ENCODE measurements at regions not wholly inside any gene's neighbourhood (a gene's known extent, or its start where the extent isn't known, plus 50 kb on each side); places are given as distances from the start of the nearest gene placed in this dataset.

- intact Hi-C loops (cut with micrococcal nuclease): no loop called here
- H2AFZ ChIP-seq (ENCODE audit: low read depth, low read length, poor library complexity, severe bottlenecking): no peak overlapping the region
- no TSS peak for BruUV-seq (replicated peaks)
- peaks cover 0 to 10% of the 10 kb centered on the region in 2 experiments; a peak in 1 of 4 replicates for H3K4me1 ChIP-seq (ENCODE audit: control insufficient read depth in 1 of 2, insufficient read depth in 2 of 2, low read length in 2 of 2)
- H3K4me3 ChIP-seq (replicated peaks in 1 of 2; ENCODE audit: low read depth in 1 of 2, low read length in 2 of 2): no peak overlapping the region
- H3K36me3 ChIP-seq (ENCODE audit: control insufficient read depth in 1 of 2, insufficient read depth in 2 of 2, low read length in 2 of 2): no peaks in the 10 kb centered on the region
- POLR2A ChIA-PET: no interaction called here
- no peaks in the 10 kb centered on the region for H3K9me2 ChIP-seq (ENCODE audit: insufficient read depth)
- no peak overlapping the region for H3K9ac ChIP-seq (ENCODE audit: low read length)
- H3K27ac ChIP-seq (ENCODE audit: low read depth, low read length): no peak overlapping the region
- H3K79me2 ChIP-seq (ENCODE audit: insufficient read depth, low read length): no peaks in the 10 kb centered on the region
- CTCF ChIA-PET: interaction anchor here (0.9 to 1.4 kb wide), 2 partner anchors 29 to 54 kb away, joined by 3 to 4 read pairs; no protein-coding TSS in a partner anchor
- H4K20me1 ChIP-seq (ENCODE audit: insufficient read depth): no peaks in the 10 kb centered on the region
- TF ChIP-seq SP1 (IDR thresholded peaks at IDR 0.05; ENCODE audit: low read depth) (no peak), FOSL1 (IDR thresholded peaks at IDR 0.05; ENCODE audit: low read depth) (no peak), CEBPB (IDR thresholded peaks at IDR 0.05; ENCODE audit: low read depth) (no peak), ZBTB33 (IDR thresholded peaks at IDR 0.05; ENCODE audit: extremely low read depth, insufficient replicate concordance, low read length) (no peak), TCF7L2 (IDR thresholded peaks at IDR 0.05; ENCODE audit: borderline replicate concordance, extremely low read depth, insufficient read depth, insufficient read length) (no peak), ATF3 (IDR thresholded peaks at IDR 0.05) (no peak), POLR2A (IDR thresholded peaks at IDR 0.05; ENCODE audit: borderline replicate concordance, extremely low read depth, insufficient read depth, insufficient read length) (no peak), ELF1 (IDR thresholded peaks at IDR 0.05; ENCODE audit: borderline replicate concordance, low read depth) (no peak), CBX3 (IDR thresholded peaks at IDR 0.05; ENCODE audit: low read depth) (no peak), RAD21 (IDR thresholded peaks at IDR 0.05; ENCODE audit: low read depth) (no peak), YY1 (IDR thresholded peaks at IDR 0.05; ENCODE audit: extremely low read depth, insufficient replicate concordance, low read depth, low read length) (no peak), SRF (IDR thresholded peaks at IDR 0.05; ENCODE audit: low read depth) (no peak), SIN3A (IDR thresholded peaks at IDR 0.05; ENCODE audit: low read depth) (no peak), ZNF274 (IDR thresholded peaks at IDR 0.05; ENCODE audit: low read depth, low read length) (no peak)
- TF ChIP-seq, protein P1, sequence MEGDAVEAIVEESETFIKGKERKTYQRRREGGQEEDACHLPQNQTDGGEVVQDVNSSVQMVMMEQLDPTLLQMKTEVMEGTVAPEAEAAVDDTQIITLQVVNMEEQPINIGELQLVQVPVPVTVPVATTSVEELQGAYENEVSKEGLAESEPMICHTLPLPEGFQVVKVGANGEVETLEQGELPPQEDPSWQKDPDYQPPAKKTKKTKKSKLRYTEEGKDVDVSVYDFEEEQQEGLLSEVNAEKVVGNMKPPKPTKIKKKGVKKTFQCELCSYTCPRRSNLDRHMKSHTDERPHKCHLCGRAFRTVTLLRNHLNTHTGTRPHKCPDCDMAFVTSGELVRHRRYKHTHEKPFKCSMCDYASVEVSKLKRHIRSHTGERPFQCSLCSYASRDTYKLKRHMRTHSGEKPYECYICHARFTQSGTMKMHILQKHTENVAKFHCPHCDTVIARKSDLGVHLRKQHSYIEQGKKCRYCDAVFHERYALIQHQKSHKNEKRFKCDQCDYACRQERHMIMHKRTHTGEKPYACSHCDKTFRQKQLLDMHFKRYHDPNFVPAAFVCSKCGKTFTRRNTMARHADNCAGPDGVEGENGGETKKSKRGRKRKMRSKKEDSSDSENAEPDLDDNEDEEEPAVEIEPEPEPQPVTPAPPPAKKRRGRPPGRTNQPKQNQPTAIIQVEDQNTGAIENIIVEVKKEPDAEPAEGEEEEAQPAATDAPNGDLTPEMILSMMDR (IDR thresholded peaks at IDR 0.05 in 2 of 3, conservative IDR thresholded peaks at IDR 0.05 in 1 of 3; ENCODE audit: borderline replicate concordance in 1 of 3, insufficient read depth in 1 of 3, low read depth in 2 of 3, low read length in 2 of 3): no peak
- TF ChIP-seq, protein P2, sequence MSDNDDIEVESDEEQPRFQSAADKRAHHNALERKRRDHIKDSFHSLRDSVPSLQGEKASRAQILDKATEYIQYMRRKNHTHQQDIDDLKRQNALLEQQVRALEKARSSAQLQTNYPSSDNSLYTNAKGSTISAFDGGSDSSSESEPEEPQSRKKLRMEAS (IDR thresholded peaks at IDR 0.05): no peak
- TF ChIP-seq, protein P3, sequence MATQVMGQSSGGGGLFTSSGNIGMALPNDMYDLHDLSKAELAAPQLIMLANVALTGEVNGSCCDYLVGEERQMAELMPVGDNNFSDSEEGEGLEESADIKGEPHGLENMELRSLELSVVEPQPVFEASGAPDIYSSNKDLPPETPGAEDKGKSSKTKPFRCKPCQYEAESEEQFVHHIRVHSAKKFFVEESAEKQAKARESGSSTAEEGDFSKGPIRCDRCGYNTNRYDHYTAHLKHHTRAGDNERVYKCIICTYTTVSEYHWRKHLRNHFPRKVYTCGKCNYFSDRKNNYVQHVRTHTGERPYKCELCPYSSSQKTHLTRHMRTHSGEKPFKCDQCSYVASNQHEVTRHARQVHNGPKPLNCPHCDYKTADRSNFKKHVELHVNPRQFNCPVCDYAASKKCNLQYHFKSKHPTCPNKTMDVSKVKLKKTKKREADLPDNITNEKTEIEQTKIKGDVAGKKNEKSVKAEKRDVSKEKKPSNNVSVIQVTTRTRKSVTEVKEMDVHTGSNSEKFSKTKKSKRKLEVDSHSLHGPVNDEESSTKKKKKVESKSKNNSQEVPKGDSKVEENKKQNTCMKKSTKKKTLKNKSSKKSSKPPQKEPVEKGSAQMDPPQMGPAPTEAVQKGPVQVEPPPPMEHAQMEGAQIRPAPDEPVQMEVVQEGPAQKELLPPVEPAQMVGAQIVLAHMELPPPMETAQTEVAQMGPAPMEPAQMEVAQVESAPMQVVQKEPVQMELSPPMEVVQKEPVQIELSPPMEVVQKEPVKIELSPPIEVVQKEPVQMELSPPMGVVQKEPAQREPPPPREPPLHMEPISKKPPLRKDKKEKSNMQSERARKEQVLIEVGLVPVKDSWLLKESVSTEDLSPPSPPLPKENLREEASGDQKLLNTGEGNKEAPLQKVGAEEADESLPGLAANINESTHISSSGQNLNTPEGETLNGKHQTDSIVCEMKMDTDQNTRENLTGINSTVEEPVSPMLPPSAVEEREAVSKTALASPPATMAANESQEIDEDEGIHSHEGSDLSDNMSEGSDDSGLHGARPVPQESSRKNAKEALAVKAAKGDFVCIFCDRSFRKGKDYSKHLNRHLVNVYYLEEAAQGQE (IDR thresholded peaks at IDR 0.05; ENCODE audit: low read depth): no peak
- no peak for DNase-seq (ENCODE audit: low read depth, low spot score)
- no peak overlapping the region for H3K4me2 ChIP-seq (ENCODE audit: low read length)
- RAD21 ChIA-PET (ENCODE audit: low non-redundant PET in 1 of 2, low total read pairs in 2 of 2, uncharacterized antibody in 2 of 2, unreplicated experiment in 2 of 2): no interaction called here
- no peaks in the 10 kb centered on the region for H3K9me3 ChIP-seq (ENCODE audit: control insufficient read depth in 1 of 2, insufficient read depth in 1 of 2, low read depth in 1 of 2, low read length in 2 of 2)
- ATAC-seq: no peak
- no peaks in the 10 kb centered on the region for H3K27me3 ChIP-seq (ENCODE audit: insufficient read depth, low read length)
These were observed 65.4 kb upstream of the IPO9 start for GRCh38 chr1:201763455-201764140.
